KOPT-K1 (cell line): ENCODE measurements at regions not wholly inside any gene's neighbourhood (a gene's known extent, or its start where the extent isn't known, plus 50 kb on each side); places are given as distances from the start of the nearest gene placed in this dataset.
"Not testable (repeated sequence)": the region's sequence is repeated elsewhere in the genome, so short reads cannot be mapped to it uniquely, and the experiment has no call there.

Experiments
- H3K27ac ChIP-seq: fragments of 200-600 bp; sonication (generic); 2 replicates; pipeline ENCODE4 v1.5.1; 2016; ENCODE audit warnings: antibody characterized with exemption, mild to moderate bottlenecking, low read depth, low read length; ENCODE audit not compliant: poor library complexity, severe bottlenecking
- H3K36me3 ChIP-seq: fragments of 200-600 bp; sonication (generic); 2 replicates; pipeline ENCODE4 v1.5.1; 2017; ENCODE audit warnings: antibody characterized with exemption, mild to moderate bottlenecking, low read length, moderate library complexity; ENCODE audit not compliant: insufficient read depth
- H3K9me3 ChIP-seq: fragments of 200-600 bp; sonication (generic); 2 replicates; pipeline ENCODE4 v1.5.1; 2017; ENCODE audit warnings: antibody characterized with exemption, low read length, mild to moderate bottlenecking; ENCODE audit not compliant: insufficient read depth, poor library complexity, severe bottlenecking

- H3K27ac ChIP-seq: not testable (repeated sequence)
These were observed 117.8 kb downstream of the GOSR1 start for GRCh38 chr17:30594953-30595371.

GRCh38 chr17:30594223-30594952 lies 117.2 kb downstream of the GOSR1 start:
- Histone ChIP-seq H3K27ac (no peak overlapping the region), H3K36me3 (no peaks in the 10 kb centered on the region), H3K9me3 (peaks cover 9% of the 10 kb centered on the region)

More at GRCh38 chr17:30594953-30595371, 117.8 kb downstream of the GOSR1 start:
- not testable (repeated sequence) for H3K9me3 ChIP-seq, H3K36me3 ChIP-seq

- no peak overlapping the region for H3K27ac ChIP-seq
- H3K9me3 ChIP-seq: peaks cover 1% of the 10 kb centered on the region
- H3K36me3 ChIP-seq: no peaks in the 10 kb centered on the region
These were observed 113.0 kb downstream of the GOSR1 start for GRCh38 chr17:30590081-30590733.

- H3K9me3 ChIP-seq: no peaks in the 10 kb centered on the region
- H3K27ac ChIP-seq: no peak overlapping the region
- no peaks in the 10 kb centered on the region for H3K36me3 ChIP-seq
These were observed 112.2 kb downstream of the GOSR1 start for GRCh38 chr17:30589431-30589830.

GRCh38 chr17:30588798-30589247 lies 111.6 kb downstream of the GOSR1 start:
- Histone ChIP-seq H3K9me3 (no peaks in the 10 kb centered on the region), H3K36me3 (no peaks in the 10 kb centered on the region), H3K27ac (no peak overlapping the region)

- Histone ChIP-seq H3K36me3 (no peaks in the 10 kb centered on the region), H3K27ac (no peak overlapping the region), H3K9me3 (no peaks in the 10 kb centered on the region)
These were observed 109.8 kb downstream of the GOSR1 start for GRCh38 chr17:30586818-30587595.

GRCh38 chr17:30584810-30585209 lies 107.6 kb downstream of the GOSR1 start:
- Histone ChIP-seq H3K27ac (no peak overlapping the region), H3K9me3 (no peaks in the 10 kb centered on the region), H3K36me3 (no peaks in the 10 kb centered on the region)

GRCh38 chr17:30580916-30581315 lies 103.7 kb downstream of the GOSR1 start:
- H3K9me3 ChIP-seq: no peaks in the 10 kb centered on the region
- H3K27ac ChIP-seq: no peak overlapping the region
- H3K36me3 ChIP-seq: no peaks in the 10 kb centered on the region

- no peak overlapping the region for H3K27ac ChIP-seq
- no peaks in the 10 kb centered on the region for H3K9me3 ChIP-seq
- no peaks in the 10 kb centered on the region for H3K36me3 ChIP-seq
These were observed 102.6 kb downstream of the GOSR1 start for GRCh38 chr17:30579610-30580315.

- H3K9me3 ChIP-seq, H3K36me3 ChIP-seq, H3K27ac ChIP-seq: not testable (repeated sequence)
These were observed 101.0 kb downstream of the GOSR1 start for GRCh38 chr17:30578015-30578717.
